GM19455 (cell line): ENCODE measurements at regions not wholly inside any gene's neighbourhood (a gene's known extent, or its start where the extent isn't known, plus 50 kb on each side); places are given as distances from the start of the nearest gene placed in this dataset.

ENCODE experiments used
- ATAC-seq: cut with Tn5 transposase; IDR thresholded peaks from one replicate; pipeline ENCODE4 v1.9.1; 2021; ENCODE audit not compliant: unreplicated experiment

GRCh38 chr14:97546491-97547230 lies 749.5 kb downstream of the VRK1 start:
- no peak for ATAC-seq

- ATAC-seq = no peak
Observed at GRCh38 chr14:97550463-97550862, 753.3 kb downstream of the VRK1 start.

GRCh38 chr14:97554597-97554996 lies 757.4 kb downstream of the VRK1 start:
- ATAC-seq = no peak

- no peak for ATAC-seq
Observed at GRCh38 chr14:97564334-97564733, 767.2 kb downstream of the VRK1 start.

GRCh38 chr14:97571201-97571600 lies 774.0 kb downstream of the VRK1 start:
- ATAC-seq = no peak

GRCh38 chr14:97571866-97572555 lies 774.8 kb downstream of the VRK1 start:
- ATAC-seq = no peak

- ATAC-seq = no peak
Observed at GRCh38 chr14:97572583-97573458, 775.6 kb downstream of the VRK1 start.

GRCh38 chr14:97575677-97576076 lies 778.5 kb downstream of the VRK1 start:
- no peak for ATAC-seq

- ATAC-seq = no peak
Observed at GRCh38 chr14:97578982-97579548, 781.9 kb downstream of the VRK1 start.

- ATAC-seq = no peak
Observed at GRCh38 chr14:97581016-97581415, 783.8 kb downstream of the VRK1 start.

- ATAC-seq = no peak
Observed at GRCh38 chr14:97582022-97582421, 784.8 kb downstream of the VRK1 start.

GRCh38 chr14:97584528-97584927 lies 787.3 kb downstream of the VRK1 start:
- no peak for ATAC-seq

- ATAC-seq = no peak
Observed at GRCh38 chr14:97592341-97592980, 795.3 kb downstream of the VRK1 start.

- ATAC-seq = no peak
Observed at GRCh38 chr14:97594306-97594705, 797.1 kb downstream of the VRK1 start.

- no peak for ATAC-seq
Observed at GRCh38 chr14:97602438-97603117, 805.4 kb downstream of the VRK1 start.

GRCh38 chr14:97603201-97603600 lies 806.0 kb downstream of the VRK1 start:
- no peak for ATAC-seq

- no peak for ATAC-seq
Observed at GRCh38 chr14:97604731-97605130, 807.5 kb downstream of the VRK1 start.

GRCh38 chr14:97618401-97618800 lies 821.2 kb downstream of the VRK1 start:
- ATAC-seq = no peak

- no peak for ATAC-seq
Observed at GRCh38 chr14:97618917-97619690, 821.9 kb downstream of the VRK1 start.
